Ishikawa (cell line): ENCODE measurements at regions not wholly inside any gene's neighbourhood (a gene's known extent, or its start where the extent isn't known, plus 50 kb on each side); places are given as distances from the start of the nearest gene placed in this dataset.

Experiments
- CEBPB ChIP-seq: IDR thresholded peaks from 2 replicates; pipeline ENCODE4 v1.6.1; 2012
- CREB1 ChIP-seq: IDR thresholded peaks from 2 replicates; pipeline ENCODE4 v1.6.1; 2012; ENCODE audit warnings: low read depth
- EGR1 ChIP-seq: IDR thresholded peaks from 2 replicates; pipeline ENCODE4 v1.6.1; 2012
- EP300 ChIP-seq: IDR thresholded peaks from 2 replicates; pipeline ENCODE4 v1.6.1; 2012; ENCODE audit warnings: borderline replicate concordance
- FOXM1 ChIP-seq: IDR thresholded peaks from 2 replicates; pipeline ENCODE4 v1.6.1; 2012; ENCODE audit warnings: low read depth, borderline replicate concordance
- NFIC ChIP-seq: IDR thresholded peaks from 2 replicates; pipeline ENCODE4 v1.6.1; 2012
- RAD21 ChIP-seq: IDR thresholded peaks from 2 replicates; pipeline ENCODE4 v1.6.1; 2012; ENCODE audit warnings: low read depth
- TAF1 ChIP-seq: IDR thresholded peaks from 2 replicates; pipeline ENCODE4 v1.6.1; 2012; ENCODE audit warnings: low read depth, mild to moderate bottlenecking
- TCF12 ChIP-seq: IDR thresholded peaks from 2 replicates; pipeline ENCODE4 v1.6.1; 2012; ENCODE audit warnings: low read depth
- TEAD4 ChIP-seq: IDR thresholded peaks from 2 replicates; pipeline ENCODE4 v1.6.1; 2012
- YY1 ChIP-seq: IDR thresholded peaks from 2 replicates; pipeline ENCODE4 v1.6.1; 2012; ENCODE audit warnings: low read depth
- ZBTB7A ChIP-seq: IDR thresholded peaks from 2 replicates; pipeline ENCODE4 v1.6.1; 2012; ENCODE audit warnings: low read depth
- TF ChIP-seq, protein P1 (sequence below): IDR thresholded peaks from 2 replicates; pipeline ENCODE4 v1.6.1; 2012
- TF ChIP-seq, protein P2 (sequence below): IDR thresholded peaks from 2 replicates; pipeline ENCODE4 v1.6.1; 2012
- TF ChIP-seq, protein P3 (sequence below): IDR thresholded peaks from 2 replicates; pipeline ENCODE4 v1.6.1; 2012; ENCODE audit warnings: low read depth, mild to moderate bottlenecking

DNA sequence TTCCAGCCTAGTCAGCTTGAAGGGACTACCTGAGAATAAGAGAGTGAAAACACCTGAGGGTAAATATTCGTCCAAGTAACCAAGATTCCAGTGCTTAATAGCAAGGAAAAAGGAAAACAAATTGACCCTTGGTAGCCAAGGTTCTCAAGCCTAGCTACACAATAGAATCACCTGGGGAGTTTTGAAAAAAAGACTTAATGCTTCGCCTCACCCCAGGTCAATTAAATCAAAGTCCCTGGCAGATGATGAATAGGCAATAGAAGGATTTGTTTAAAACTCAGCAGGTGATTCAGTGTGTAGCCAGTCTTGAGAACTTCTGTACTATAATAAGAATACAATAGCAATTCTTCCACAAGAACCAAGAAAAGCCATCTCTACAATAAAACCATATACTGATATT, 500.2 kb downstream of the XIRP2 start:
- TF ChIP-seq, protein P1, sequence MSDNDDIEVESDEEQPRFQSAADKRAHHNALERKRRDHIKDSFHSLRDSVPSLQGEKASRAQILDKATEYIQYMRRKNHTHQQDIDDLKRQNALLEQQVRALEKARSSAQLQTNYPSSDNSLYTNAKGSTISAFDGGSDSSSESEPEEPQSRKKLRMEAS, result no peak; the same call in 1 of the 2 replicates
- no peak for TF ChIP-seq RAD21
- peak; percentile 94 for TF ChIP-seq TCF12
- TF ChIP-seq TAF1, result no peak
- TF ChIP-seq, protein P2, sequence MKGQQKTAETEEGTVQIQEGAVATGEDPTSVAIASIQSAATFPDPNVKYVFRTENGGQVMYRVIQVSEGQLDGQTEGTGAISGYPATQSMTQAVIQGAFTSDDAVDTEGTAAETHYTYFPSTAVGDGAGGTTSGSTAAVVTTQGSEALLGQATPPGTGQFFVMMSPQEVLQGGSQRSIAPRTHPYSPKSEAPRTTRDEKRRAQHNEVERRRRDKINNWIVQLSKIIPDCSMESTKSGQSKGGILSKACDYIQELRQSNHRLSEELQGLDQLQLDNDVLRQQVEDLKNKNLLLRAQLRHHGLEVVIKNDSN, result 0 out of 2 replicates have a peak, but pooled peaks have one; percentile 2
- TF ChIP-seq NFIC, result peak; percentile 94
- TF ChIP-seq EP300, result peak; percentile 89
- TF ChIP-seq CREB1, result no peak
- peak; percentile 55; the same call in 1 of the 2 replicates for TF ChIP-seq CEBPB
- no peak for TF ChIP-seq YY1
- no peak for TF ChIP-seq EGR1
- peak; percentile 83 for TF ChIP-seq TEAD4
- TF ChIP-seq, protein P3, sequence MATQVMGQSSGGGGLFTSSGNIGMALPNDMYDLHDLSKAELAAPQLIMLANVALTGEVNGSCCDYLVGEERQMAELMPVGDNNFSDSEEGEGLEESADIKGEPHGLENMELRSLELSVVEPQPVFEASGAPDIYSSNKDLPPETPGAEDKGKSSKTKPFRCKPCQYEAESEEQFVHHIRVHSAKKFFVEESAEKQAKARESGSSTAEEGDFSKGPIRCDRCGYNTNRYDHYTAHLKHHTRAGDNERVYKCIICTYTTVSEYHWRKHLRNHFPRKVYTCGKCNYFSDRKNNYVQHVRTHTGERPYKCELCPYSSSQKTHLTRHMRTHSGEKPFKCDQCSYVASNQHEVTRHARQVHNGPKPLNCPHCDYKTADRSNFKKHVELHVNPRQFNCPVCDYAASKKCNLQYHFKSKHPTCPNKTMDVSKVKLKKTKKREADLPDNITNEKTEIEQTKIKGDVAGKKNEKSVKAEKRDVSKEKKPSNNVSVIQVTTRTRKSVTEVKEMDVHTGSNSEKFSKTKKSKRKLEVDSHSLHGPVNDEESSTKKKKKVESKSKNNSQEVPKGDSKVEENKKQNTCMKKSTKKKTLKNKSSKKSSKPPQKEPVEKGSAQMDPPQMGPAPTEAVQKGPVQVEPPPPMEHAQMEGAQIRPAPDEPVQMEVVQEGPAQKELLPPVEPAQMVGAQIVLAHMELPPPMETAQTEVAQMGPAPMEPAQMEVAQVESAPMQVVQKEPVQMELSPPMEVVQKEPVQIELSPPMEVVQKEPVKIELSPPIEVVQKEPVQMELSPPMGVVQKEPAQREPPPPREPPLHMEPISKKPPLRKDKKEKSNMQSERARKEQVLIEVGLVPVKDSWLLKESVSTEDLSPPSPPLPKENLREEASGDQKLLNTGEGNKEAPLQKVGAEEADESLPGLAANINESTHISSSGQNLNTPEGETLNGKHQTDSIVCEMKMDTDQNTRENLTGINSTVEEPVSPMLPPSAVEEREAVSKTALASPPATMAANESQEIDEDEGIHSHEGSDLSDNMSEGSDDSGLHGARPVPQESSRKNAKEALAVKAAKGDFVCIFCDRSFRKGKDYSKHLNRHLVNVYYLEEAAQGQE, result no peak
- TF ChIP-seq ZBTB7A, result no peak
- peak; percentile 87 for TF ChIP-seq FOXM1

DNA sequence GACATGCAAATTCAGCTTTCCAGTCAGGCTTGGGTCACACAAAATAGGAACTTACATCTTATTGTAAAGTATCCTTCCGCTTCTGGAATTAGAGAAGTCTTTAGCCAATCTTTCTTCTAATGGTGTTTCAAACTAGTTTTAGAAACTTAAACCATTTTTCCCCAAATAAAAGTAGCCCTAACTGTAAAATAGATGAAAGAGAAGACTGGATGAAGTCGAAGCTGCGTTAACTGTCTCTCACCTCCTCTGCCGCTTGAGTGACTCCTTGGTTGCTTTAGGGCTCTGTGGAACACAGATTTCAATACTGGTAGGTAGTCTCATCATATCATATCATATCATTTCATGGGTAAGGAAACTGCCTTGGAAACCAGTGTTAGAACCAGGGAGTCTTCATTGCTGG, 498.4 kb downstream of the XIRP2 start:
- TF ChIP-seq TEAD4 (no peak), FOXM1 (no peak), NFIC (no peak), TAF1 (no peak), YY1 (no peak), CREB1 (no peak), EP300 (no peak), TCF12 (no peak), RAD21 (no peak)
- TF ChIP-seq, protein P2, result no peak
- TF ChIP-seq, protein P1, result no peak

DNA sequence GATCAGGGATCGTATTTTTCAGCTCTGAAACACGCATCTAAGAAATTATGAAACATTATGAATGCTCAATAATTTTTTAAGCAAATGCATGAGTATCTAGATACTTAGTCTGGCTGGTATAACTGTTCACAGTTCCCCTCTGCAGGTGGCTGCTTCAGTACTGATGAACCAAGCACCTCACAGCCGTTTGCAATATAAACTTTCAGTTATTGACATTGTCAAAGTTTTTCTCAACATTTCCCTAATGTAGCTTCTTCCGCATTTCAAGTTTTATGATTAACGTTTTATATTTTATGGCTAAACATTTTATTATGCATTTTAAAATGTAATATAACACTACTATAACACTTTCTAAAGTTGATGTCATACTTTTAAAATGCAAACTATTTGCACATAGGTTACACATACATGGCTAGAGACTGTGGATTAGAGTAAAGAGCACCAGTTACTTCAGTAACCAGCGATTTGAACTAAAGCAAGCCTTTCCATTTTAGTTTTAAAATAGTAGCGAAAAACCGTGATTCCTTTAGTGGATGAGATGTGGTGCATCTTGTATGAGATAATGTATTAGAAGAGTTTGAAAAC, 495.4 kb downstream of the XIRP2 start:
- TF ChIP-seq RAD21, result no peak
- no peak for TF ChIP-seq TEAD4
- TF ChIP-seq, protein P1, result no peak
- TF ChIP-seq YY1, result no peak
- TF ChIP-seq CREB1, result no peak
- no peak for TF ChIP-seq CEBPB
- TF ChIP-seq EGR1, result no peak
- TF ChIP-seq TCF12, result no peak
- no peak for TF ChIP-seq EP300
- TF ChIP-seq NFIC, result no peak
- no peak for TF ChIP-seq FOXM1
- TF ChIP-seq, protein P3, result no peak
- TF ChIP-seq, protein P2, result no peak
- no peak for TF ChIP-seq ZBTB7A
- TF ChIP-seq TAF1, result no peak

DNA sequence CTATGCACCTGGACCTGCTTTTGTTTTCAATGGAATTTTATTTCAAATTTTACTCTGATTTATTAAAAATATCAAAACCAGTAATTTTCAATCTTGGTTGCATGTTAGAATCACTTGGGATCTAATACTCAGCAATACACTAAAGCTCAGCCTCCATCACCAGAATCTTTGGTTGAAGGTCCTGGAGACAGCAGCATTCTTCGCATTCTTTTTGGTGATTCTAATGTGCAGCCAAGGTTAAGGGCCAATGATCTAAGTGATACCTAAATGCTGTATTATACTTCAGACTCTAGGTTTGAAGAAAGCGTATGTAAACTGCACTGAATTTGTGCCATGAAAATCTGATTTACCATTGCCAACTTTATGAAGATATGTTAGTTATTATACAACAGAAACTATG, 493.1 kb downstream of the XIRP2 start:
- TF ChIP-seq EP300, result no peak
- TF ChIP-seq CEBPB, result no peak
- TF ChIP-seq ZBTB7A, result no peak
- TF ChIP-seq NFIC, result no peak
- TF ChIP-seq TEAD4, result peak; percentile 55
- TF ChIP-seq FOXM1, result no peak

DNA sequence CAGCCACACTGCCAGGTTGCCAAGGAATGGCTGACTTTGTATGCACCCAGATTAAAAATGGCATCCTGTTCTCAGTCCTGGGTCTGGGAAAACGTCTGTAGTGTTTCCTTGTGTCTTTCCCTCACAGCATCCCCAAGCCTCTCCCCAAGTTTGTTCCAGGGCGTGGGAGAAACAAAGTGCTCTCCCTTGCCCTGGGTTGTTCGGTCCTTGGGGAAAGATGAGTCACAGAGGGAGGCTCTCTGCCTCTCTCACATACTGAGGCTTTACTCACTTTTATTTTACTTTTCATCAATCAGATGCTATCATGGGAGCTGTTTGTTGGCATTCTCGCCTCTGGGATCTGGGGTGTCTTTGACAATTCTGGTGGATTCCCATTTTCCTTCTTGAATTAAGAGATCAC, 492.3 kb downstream of the XIRP2 start:
- TF ChIP-seq EP300, result no peak
- no peak for TF ChIP-seq RAD21
- no peak for TF ChIP-seq NFIC
- TF ChIP-seq, protein P3, result no peak
- no peak for TF ChIP-seq CEBPB
- no peak for TF ChIP-seq TCF12
- no peak for TF ChIP-seq EGR1
- TF ChIP-seq FOXM1, result no peak
- TF ChIP-seq, protein P2, result no peak
- no peak for TF ChIP-seq YY1
- no peak for TF ChIP-seq TEAD4
- TF ChIP-seq TAF1, result no peak
- no peak for TF ChIP-seq CREB1
- no peak for TF ChIP-seq ZBTB7A
- TF ChIP-seq, protein P1, result no peak
